GM12878 (cell line): ENCODE measurements at regions not wholly inside any gene's neighbourhood (a gene's known extent, or its start where the extent isn't known, plus 50 kb on each side); places are given as distances from the start of the nearest gene placed in this dataset.

ENCODE experiments used
- BHLHE40 ChIP-seq, 2 experiments: fragments of 450-650 bp in 1 of 2; IDR thresholded peaks; 2 replicates each; pipeline ENCODE4 v1.6.1; 2011 to 2017; ENCODE audit warnings: low read depth in 2 of 2, borderline replicate concordance in 1 of 2, improper control_type of control experiment in 1 of 2, low read length in 1 of 2, mild to moderate bottlenecking in 1 of 2
- CBX5 ChIP-seq: sonication (generic); IDR thresholded peaks from 2 replicates; pipeline ENCODE4 v1.6.1; 2016; ENCODE audit warnings: low read depth, moderate library complexity, mild to moderate bottlenecking, inconsistent platforms
- MEF2B ChIP-seq: fragments of 450-650 bp; IDR thresholded peaks from 2 replicates; pipeline ENCODE4 v1.6.1; 2018; ENCODE audit warnings: mild to moderate bottlenecking, moderate library complexity; ENCODE audit not compliant: partially characterized antibody, poor library complexity, severe bottlenecking
- MXI1 ChIP-seq: fragments of 150-350 bp; IDR thresholded peaks from 2 replicates; pipeline ENCODE4 v1.6.1; 2011; ENCODE audit warnings: low read depth, mild to moderate bottlenecking, inconsistent platforms, low read length, improper control_type of control experiment
- SREBF1 ChIP-seq: IDR thresholded peaks from 2 replicates; pipeline ENCODE4 v1.6.1; 2012; ENCODE audit warnings: mild to moderate bottlenecking, low read length
- SRF ChIP-seq, 2 experiments: IDR thresholded peaks; 2 replicates each; pipeline ENCODE4 v1.6.1; 2011; ENCODE audit warnings: low read depth in 2 of 2, low read length in 2 of 2, mild to moderate bottlenecking in 1 of 2, moderate library complexity in 1 of 2
- TBL1XR1 ChIP-seq: IDR thresholded peaks from 2 replicates; pipeline ENCODE4 v1.6.1; 2012; ENCODE audit warnings: low read depth, low read length, improper control_type of control experiment
- TF ChIP-seq, protein P1 (sequence below): fragments of 450-650 bp; IDR thresholded peaks from 2 replicates; pipeline ENCODE4 v1.6.1; 2017; ENCODE audit warnings: mild to moderate bottlenecking, moderate library complexity
- TF ChIP-seq, protein P2 (sequence below): fragments of 450-650 bp; IDR thresholded peaks from 2 replicates; pipeline ENCODE4 v1.6.1; 2017; ENCODE audit warnings: mild to moderate bottlenecking
- TF ChIP-seq, protein P3 (sequence below): IDR thresholded peaks from 2 replicates; pipeline ENCODE4 v1.6.1; 2011; ENCODE audit warnings: low read depth, low read length, improper control_type of control experiment, borderline replicate concordance

DNA sequence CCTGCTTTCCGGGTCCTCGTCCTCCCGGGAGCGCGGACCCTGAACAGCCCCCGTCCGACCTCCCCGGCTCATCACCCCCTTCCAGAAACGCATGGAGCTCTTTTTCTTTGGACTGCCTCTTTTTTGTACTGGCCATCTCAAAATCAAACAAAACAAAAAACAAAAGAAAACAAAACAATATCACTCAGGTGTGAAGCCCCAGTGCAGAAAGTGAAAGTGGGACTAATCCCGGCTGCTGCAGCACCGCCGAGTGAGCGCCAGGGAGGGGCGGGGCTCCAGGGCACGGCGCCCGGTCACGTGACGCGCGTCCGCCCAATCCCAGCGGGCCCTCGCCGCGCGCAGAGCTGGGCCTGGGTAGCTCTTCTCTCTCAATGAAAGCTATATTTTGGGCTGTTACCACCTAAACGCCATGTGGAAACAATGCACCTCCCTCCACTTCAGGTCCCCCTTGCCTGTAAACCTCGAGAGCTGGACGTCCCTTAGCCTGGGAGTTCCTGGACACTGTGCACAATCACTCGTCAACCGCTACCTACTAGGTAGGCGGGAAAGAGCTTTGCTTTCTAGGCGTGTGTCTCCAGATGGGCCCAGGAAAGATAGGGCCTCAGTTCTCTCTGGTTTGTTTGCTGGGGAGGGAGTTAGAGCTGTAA lies 93.7 kb upstream of the PRDM1 start (continued):
- TF ChIP-seq, protein P1, sequence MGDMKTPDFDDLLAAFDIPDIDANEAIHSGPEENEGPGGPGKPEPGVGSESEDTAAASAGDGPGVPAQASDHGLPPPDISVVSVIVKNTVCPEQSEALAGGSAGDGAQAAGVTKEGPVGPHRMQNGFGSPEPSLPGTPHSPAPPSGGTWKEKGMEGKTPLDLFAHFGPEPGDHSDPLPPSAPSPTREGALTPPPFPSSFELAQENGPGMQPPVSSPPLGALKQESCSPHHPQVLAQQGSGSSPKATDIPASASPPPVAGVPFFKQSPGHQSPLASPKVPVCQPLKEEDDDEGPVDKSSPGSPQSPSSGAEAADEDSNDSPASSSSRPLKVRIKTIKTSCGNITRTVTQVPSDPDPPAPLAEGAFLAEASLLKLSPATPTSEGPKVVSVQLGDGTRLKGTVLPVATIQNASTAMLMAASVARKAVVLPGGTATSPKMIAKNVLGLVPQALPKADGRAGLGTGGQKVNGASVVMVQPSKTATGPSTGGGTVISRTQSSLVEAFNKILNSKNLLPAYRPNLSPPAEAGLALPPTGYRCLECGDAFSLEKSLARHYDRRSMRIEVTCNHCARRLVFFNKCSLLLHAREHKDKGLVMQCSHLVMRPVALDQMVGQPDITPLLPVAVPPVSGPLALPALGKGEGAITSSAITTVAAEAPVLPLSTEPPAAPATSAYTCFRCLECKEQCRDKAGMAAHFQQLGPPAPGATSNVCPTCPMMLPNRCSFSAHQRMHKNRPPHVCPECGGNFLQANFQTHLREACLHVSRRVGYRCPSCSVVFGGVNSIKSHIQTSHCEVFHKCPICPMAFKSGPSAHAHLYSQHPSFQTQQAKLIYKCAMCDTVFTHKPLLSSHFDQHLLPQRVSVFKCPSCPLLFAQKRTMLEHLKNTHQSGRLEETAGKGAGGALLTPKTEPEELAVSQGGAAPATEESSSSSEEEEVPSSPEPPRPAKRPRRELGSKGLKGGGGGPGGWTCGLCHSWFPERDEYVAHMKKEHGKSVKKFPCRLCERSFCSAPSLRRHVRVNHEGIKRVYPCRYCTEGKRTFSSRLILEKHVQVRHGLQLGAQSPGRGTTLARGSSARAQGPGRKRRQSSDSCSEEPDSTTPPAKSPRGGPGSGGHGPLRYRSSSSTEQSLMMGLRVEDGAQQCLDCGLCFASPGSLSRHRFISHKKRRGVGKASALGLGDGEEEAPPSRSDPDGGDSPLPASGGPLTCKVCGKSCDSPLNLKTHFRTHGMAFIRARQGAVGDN: peak; percentile 68; the same call in 1 of the 2 replicates
- TF ChIP-seq BHLHE40 (IDR thresholded peaks at IDR 0.05; ENCODE audit: borderline replicate concordance in 1 of 2, low read depth in 2 of 2, low read length in 1 of 2) (peak; percentile 59 to 96; a peak in 3 of 4 replicates), SREBF1 (no peak), SRF (IDR thresholded peaks at IDR 0.05; ENCODE audit: low read depth in 2 of 2, low read length in 2 of 2) (no peak), MXI1 (peak; percentile 17; the same call in 1 of the 2 replicates), TBL1XR1 (0 out of 2 replicates have a peak, but pooled peaks have one; percentile 36), CBX5 (peak; percentile 27; the same call in 1 of the 2 replicates), MEF2B (no peak)
- TF ChIP-seq, protein P2, sequence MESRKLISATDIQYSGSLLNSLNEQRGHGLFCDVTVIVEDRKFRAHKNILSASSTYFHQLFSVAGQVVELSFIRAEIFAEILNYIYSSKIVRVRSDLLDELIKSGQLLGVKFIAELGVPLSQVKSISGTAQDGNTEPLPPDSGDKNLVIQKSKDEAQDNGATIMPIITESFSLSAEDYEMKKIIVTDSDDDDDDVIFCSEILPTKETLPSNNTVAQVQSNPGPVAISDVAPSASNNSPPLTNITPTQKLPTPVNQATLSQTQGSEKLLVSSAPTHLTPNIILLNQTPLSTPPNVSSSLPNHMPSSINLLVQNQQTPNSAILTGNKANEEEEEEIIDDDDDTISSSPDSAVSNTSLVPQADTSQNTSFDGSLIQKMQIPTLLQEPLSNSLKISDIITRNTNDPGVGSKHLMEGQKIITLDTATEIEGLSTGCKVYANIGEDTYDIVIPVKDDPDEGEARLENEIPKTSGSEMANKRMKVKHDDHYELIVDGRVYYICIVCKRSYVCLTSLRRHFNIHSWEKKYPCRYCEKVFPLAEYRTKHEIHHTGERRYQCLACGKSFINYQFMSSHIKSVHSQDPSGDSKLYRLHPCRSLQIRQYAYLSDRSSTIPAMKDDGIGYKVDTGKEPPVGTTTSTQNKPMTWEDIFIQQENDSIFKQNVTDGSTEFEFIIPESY: peak; percentile 96
- TF ChIP-seq, protein P3, sequence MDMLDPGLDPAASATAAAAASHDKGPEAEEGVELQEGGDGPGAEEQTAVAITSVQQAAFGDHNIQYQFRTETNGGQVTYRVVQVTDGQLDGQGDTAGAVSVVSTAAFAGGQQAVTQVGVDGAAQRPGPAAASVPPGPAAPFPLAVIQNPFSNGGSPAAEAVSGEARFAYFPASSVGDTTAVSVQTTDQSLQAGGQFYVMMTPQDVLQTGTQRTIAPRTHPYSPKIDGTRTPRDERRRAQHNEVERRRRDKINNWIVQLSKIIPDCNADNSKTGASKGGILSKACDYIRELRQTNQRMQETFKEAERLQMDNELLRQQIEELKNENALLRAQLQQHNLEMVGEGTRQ: peak; percentile 87
